Spinal cord (tissue), 9 donors: ENCODE measurements at regions not wholly inside any gene's neighbourhood (a gene's known extent, or its start where the extent isn't known, plus 50 kb on each side); places are given as distances from the start of the nearest gene placed in this dataset.
"Not testable (repeated sequence)": the region's sequence is repeated elsewhere in the genome, so short reads cannot be mapped to it uniquely, and the experiment has no call there.

ENCODE experiments used
- DNase-seq, 6 donors: peaks; one replicate each; pipeline versions ENCODE4 v3.0.0 to v3.0.0-alpha.2; 2013 to 2015; ENCODE audit warnings: low spot score in 6 of 6, low read depth in 4 of 6
- H3K27ac ChIP-seq: one replicate; pipeline ENCODE4 v1.5.1; 2013; ENCODE audit warnings: low read depth, low read length, control low read depth
- H3K27me3 ChIP-seq: one replicate; pipeline ENCODE4 v1.6.1; 2013; ENCODE audit warnings: low read length; ENCODE audit not compliant: control insufficient read depth, insufficient read depth
- H3K36me3 ChIP-seq: one replicate; pipeline ENCODE4 v1.6.1; 2013; ENCODE audit warnings: low read length; ENCODE audit not compliant: control insufficient read depth, insufficient read depth
- H3K4me1 ChIP-seq: one replicate; pipeline ENCODE4 v1.6.1; 2013; ENCODE audit warnings: low read length; ENCODE audit not compliant: control insufficient read depth, insufficient read depth
- H3K4me3 ChIP-seq: one replicate; pipeline ENCODE4 v1.5.1; 2013; ENCODE audit warnings: low read depth, low read length, control low read depth
- H3K9me3 ChIP-seq: one replicate; pipeline ENCODE4 v1.6.1; 2013; ENCODE audit warnings: low read length; ENCODE audit not compliant: control insufficient read depth, insufficient read depth
- WGBS: methylation state at CpG from one replicate; pipeline ENCODE4 v1.1.5; 2013; ENCODE audit warnings: missing lambda C conversion rate; ENCODE audit not compliant: insufficient coverage; 5-methylcytosine and 5-hydroxymethylcytosine counted together
- donor health status: healthy.

DNA sequence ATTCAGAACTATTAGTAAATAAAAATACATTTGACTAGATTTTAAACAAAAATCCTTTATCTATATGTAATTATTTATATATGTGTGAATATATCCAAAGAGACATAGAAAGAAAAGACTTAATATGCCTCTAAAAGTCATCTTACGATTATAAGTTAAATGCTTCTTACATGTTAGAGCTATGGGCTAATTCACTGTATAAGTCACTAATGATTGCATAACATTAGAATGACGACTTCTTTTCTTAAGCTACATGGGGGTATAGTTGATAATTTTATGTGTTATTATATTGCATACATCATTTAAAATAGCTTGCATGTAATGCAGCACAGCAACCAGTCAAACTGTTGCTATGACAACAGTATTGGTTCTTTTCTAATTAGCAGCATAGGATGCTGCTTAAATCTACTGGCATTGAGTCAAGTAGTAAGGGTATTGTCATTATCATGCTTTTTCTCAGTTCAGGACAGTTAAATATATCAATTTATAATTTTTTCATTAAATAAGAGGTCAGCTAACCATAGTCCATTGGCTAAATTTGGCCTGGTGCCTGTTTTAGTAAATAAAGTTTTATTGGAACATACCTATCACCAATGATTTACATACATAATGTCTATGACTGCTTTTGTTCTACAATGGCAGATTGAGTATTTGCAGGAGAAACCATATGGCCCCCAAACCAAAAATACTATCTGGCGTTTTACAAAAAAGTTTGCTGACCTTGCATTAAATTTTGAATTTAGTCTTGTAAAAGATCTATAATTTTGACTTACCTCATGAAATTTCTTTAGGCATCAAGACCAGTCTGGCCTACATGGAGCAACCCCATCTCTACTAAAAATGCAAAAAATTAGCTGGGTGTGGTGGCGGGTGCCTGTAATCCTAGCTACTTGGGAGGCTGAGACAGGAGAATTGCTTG lies 207.7 kb upstream of the ZSWIM2 start:
- H3K27ac ChIP-seq = no peak overlapping the region
- no peaks in the 10 kb centered on the region for H3K27me3 ChIP-seq
- H3K36me3 ChIP-seq = no peaks in the 10 kb centered on the region
- no peaks in the 10 kb centered on the region for H3K4me1 ChIP-seq
- no peaks in the 10 kb centered on the region for H3K9me3 ChIP-seq
- no CpG with 5 or more reads among the region's 4 CpGs for WGBS
- DNase-seq = peak in 3 of 6 donors; percentile 5 to 75 (median 23)
- no peak overlapping the region for H3K4me3 ChIP-seq

DNA sequence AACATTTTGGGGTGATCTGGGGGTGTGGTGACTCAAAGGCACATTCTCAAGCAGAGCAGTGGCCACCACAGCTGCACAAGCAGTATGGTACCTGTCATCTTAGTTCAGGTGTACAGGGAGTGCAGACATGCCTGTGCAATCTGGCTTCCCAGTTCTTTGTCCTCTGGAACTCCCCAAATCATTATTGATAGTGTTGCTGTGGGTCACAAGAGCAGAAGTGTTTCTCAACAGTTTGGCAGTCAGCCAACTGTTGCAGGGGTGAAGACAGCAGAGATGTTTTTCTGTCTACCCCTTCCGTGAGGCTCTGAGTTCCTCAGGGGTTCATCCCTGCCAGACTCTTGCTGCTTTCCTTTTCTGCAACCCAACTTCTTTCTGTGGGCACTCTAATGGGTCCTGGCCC lies 206.5 kb upstream of the ZSWIM2 start:
- Histone ChIP-seq H3K27ac (no peak overlapping the region), H3K4me1 (no peaks in the 10 kb centered on the region), H3K9me3 (no peaks in the 10 kb centered on the region), H3K36me3 (no peaks in the 10 kb centered on the region), H3K27me3 (no peaks in the 10 kb centered on the region), H3K4me3 (no peak overlapping the region)
- 43% methylated on average over 1 of the region's 1 CpG for WGBS
- DNase-seq = peak in 1 of 6 donors; percentile 12

DNA sequence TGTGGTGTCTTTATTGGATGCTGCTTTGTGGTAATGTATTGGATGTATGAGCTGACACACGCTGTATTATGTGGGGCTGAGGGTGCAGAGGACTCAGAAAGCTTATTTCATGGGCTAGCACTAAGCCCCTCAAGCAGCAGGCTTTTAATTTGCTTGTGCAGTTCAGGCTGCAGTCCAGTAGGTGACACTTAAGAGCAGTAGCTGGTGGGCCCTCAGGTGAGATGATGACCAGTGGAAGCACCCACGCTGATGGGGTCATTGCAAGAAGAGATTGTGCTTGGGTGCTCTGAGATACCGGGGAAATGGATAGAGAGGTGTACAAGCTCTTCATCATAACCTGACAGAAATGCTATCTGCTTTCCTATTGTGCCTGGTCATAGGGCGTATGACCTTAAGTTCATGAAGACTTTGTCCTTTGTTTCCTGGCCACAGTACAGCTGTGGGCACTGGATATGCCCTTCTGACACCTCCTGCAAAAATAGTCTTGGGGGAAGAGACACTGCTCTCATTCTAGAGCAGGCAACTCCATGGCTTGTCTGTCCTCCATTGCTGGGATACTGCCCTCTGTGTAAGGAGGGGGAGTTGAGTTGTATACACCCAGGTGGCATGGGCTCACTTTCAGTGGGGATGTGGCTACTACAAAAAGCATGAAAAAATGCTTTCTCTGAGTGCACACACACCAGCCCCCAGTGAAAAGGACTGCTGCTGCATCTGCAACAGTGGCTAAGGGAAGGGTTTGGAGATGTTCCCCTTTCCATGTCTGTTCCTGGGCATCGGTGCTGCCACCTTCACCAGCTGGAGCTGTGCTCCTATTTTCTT lies 205.7 kb upstream of the ZSWIM2 start:
- H3K9me3 ChIP-seq = no peaks in the 10 kb centered on the region
- H3K36me3 ChIP-seq = no peaks in the 10 kb centered on the region
- no peaks in the 10 kb centered on the region for H3K27me3 ChIP-seq
- H3K4me3 ChIP-seq = no peak overlapping the region
- WGBS = 63% methylated on average over 3 of the region's 5 CpGs
- DNase-seq = no peak
- no peak overlapping the region for H3K27ac ChIP-seq
- H3K4me1 ChIP-seq = no peaks in the 10 kb centered on the region

DNA sequence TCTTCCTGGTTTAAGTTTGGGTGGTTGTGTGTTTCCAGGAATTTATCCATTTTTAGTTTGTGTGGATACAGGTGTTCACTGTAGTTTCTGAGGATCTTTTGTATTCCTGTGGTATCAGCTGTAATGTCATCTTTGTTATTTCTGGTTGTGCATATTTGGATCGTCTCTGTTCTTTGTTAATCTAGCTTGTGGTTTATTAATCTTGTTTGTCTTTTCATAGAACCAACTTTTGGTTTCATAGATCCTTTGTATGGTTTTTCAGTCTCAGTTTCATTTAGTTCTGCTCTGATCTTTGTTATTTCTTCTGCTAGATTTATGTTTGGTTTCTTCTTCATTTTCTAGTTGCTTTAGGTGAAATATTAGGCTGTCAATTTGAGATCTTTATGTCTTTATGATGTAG lies 202.4 kb upstream of the ZSWIM2 start:
- Histone ChIP-seq H3K9me3 (no peaks in the 10 kb centered on the region), H3K36me3 (no peaks in the 10 kb centered on the region), H3K27me3 (no peaks in the 10 kb centered on the region), H3K4me1 (no peaks in the 10 kb centered on the region), H3K4me3 (no peak overlapping the region), H3K27ac (no peak overlapping the region)
- no CpG with 5 or more reads among the region's 1 CpG for WGBS
- DNase-seq = no peak

DNA sequence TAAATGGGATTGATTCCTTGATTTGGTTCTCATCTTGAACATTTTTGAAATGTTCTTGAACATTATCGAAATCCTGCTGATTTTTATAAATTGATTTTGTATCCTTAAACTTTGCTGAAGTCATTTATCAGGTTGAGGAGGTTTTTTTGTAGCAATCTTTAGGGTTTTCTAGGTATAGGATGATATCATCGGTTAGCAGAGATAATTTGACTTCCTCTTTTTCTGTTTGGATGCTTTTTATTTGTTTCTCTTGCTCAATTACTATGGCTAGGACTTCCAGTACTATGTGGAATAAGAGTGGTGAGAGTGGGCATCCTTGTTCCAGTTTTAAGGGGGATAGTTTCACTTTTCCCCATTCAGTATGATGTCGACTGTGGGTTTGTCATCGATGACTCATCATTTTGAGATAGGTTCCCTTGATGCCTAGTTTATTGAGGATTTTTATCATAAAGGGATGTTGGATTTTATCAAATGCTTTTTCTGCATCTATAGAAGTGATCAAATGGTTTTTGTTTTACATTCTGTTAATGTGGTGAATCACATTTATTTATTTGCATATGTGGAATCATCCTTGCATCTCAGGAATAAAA lies 201.5 kb upstream of the ZSWIM2 start:
- WGBS = 100% methylated on average over 1 of the region's 4 CpGs
- Histone ChIP-seq H3K27me3 (no peaks in the 10 kb centered on the region), H3K36me3 (no peaks in the 10 kb centered on the region), H3K4me1 (no peaks in the 10 kb centered on the region), H3K4me3 (no peak overlapping the region), H3K27ac (no peak overlapping the region), H3K9me3 (no peaks in the 10 kb centered on the region)
- no peak for DNase-seq

DNA sequence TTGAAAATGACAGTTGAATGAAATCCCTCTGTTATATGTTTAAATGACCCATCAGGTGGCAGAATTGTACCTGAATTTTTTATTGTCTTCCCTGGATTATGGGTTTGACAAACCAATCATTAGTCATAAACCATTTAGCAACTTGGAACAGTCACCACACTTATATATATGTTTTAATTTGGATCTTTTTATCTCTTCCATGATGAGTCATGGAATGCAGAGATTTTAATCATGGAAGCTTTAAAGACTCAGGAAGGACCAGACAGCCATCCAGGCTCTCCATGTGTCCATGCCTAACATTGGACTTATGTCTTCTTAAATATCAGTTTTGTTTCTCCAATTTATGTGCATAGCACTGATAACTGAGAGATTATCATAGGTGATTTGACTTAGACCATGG lies 188.3 kb upstream of the ZSWIM2 start:
- Histone ChIP-seq H3K9me3 (no peaks in the 10 kb centered on the region), H3K4me1 (no peaks in the 10 kb centered on the region), H3K27ac (no peak overlapping the region), H3K4me3 (no peak overlapping the region), H3K36me3 (no peaks in the 10 kb centered on the region), H3K27me3 (no peaks in the 10 kb centered on the region)
- no peak for DNase-seq

DNA sequence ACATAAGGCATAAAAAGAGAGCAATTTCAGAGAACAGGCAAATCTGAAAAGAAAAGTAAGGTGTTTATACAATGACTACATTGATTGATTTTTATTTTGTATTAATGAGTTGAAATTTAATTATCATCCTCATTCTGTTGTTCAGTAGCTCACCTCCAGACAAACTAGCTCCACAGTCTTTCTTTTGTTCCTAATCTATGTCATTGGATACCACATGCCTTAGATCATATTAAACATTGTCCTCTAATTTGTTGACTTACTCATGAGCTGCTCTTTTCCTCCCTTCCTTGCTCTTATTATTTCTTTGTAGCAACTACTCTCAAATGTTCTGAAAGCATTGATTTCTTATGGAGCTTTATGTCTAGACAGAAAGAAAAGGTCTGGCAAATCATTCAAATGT lies 185.5 kb upstream of the ZSWIM2 start:
- Histone ChIP-seq H3K36me3 (no peaks in the 10 kb centered on the region), H3K27ac (no peak overlapping the region), H3K9me3 (no peaks in the 10 kb centered on the region), H3K4me1 (no peaks in the 10 kb centered on the region), H3K27me3 (no peaks in the 10 kb centered on the region), H3K4me3 (no peak overlapping the region)
- DNase-seq = no peak

DNA sequence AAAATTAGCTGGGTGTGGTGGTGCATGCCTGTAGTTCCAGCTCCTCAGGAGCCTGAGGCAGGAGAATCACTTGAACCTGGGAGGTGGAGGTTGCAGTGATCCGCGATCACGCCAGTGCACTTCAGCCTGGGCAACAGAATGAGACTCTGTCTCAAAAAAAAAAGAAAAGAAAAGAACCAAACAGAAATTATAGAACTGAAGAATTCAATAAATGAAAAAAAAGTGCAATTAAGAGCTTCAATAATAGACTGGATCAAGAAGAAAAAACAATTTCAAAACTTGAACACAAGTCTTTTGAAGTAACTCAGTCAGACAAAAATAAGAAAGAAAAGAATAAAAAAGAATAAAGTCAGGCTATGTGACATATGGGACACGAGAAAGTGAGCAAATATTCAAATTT lies 175.8 kb upstream of the ZSWIM2 start:
- no peaks in the 10 kb centered on the region for H3K9me3 ChIP-seq
- WGBS = no CpG with 5 or more reads among the region's 4 CpGs
- H3K27me3 ChIP-seq = no peaks in the 10 kb centered on the region
- no peak overlapping the region for H3K27ac ChIP-seq
- H3K4me1 ChIP-seq = no peaks in the 10 kb centered on the region
- H3K36me3 ChIP-seq = no peaks in the 10 kb centered on the region
- no peak overlapping the region for H3K4me3 ChIP-seq
- DNase-seq = no peak

DNA sequence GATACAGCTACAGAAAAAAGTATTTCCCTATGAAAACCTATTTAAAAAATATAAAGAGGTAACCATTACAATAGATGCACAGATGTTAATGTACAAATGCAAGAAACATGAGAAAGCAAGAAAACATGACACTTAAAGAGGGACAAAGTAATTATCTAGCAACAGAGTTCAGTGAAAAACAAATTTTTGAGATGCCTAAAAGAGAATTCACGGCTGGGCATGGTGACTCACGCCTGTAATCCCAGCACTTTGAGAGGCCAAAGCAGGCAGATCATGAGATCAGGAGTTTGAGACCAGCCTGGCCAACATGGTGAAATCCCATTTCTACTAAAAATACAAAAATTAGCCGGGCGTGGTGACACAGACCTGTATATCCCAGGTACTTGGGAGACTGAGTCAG lies 175.0 kb upstream of the ZSWIM2 start:
- not testable (repeated sequence) for H3K27ac ChIP-seq, H3K9me3 ChIP-seq, H3K36me3 ChIP-seq, H3K4me1 ChIP-seq, H3K27me3 ChIP-seq, H3K4me3 ChIP-seq, DNase-seq
- 96% methylated on average over 2 of the region's 4 CpGs for WGBS
